ENCODE measurements at regions not wholly inside any gene's neighbourhood (a gene's known extent, or its start where the extent isn't known, plus 50 kb on each side); places are given as distances from the start of the nearest gene placed in this dataset.

DNA sequence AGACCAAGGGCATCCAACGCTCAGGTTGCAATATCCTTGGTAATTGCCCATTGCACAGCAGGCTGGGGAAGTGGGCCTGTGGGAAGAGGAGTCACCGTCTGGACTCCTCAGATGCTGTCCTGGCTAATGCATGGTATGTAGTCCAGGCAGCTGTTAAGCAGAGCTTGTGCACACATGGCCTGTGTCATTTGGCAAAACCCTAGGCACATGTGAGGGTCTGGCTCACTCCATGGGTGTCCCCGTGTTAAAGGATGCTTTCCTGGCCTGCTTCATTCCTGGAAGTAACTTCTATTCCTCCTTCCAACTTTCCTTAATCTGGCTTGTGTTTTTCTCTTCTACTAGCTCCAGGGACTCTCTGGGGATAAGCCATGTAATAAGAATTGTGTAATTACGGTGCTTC lies 378.0 kb upstream of the CA10 start:
- DNase-seq (ENCODE audit: low spot score) = no peak
- TF ChIP-seq, protein P1, sequence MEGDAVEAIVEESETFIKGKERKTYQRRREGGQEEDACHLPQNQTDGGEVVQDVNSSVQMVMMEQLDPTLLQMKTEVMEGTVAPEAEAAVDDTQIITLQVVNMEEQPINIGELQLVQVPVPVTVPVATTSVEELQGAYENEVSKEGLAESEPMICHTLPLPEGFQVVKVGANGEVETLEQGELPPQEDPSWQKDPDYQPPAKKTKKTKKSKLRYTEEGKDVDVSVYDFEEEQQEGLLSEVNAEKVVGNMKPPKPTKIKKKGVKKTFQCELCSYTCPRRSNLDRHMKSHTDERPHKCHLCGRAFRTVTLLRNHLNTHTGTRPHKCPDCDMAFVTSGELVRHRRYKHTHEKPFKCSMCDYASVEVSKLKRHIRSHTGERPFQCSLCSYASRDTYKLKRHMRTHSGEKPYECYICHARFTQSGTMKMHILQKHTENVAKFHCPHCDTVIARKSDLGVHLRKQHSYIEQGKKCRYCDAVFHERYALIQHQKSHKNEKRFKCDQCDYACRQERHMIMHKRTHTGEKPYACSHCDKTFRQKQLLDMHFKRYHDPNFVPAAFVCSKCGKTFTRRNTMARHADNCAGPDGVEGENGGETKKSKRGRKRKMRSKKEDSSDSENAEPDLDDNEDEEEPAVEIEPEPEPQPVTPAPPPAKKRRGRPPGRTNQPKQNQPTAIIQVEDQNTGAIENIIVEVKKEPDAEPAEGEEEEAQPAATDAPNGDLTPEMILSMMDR (IDR thresholded peaks at IDR 0.05; ENCODE audit: borderline replicate concordance, control extremely low read depth, extremely low read depth, insufficient read depth, missing control alignments) = no peak
- in situ Hi-C loops (cut with MboI; ENCODE audit: low sequenced_read_pairs, unreplicated experiment) = no loop called here

DNA sequence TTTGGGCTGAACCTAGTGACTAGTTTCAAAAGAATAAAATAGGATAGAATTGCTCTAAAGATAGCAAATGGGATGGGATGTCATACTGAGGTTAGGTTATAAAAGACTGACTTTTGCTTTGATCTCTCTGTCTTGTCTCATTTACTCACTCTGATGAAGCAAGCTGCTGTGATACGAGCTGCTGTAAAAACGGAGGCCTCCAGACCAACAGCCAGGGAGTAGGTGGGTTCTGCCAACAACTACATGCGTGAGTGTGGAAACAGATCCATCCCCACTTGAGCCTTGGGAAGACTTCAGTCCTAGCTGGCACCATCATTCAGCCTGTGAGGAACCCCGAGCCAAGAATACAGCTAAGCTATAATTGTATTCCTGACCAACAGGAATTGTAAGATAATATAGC lies 373.9 kb upstream of the CA10 start:
- in situ Hi-C loops (cut with MboI; ENCODE audit: low sequenced_read_pairs, unreplicated experiment) = no loop called here
- no peak for DNase-seq (ENCODE audit: low spot score)

DNA sequence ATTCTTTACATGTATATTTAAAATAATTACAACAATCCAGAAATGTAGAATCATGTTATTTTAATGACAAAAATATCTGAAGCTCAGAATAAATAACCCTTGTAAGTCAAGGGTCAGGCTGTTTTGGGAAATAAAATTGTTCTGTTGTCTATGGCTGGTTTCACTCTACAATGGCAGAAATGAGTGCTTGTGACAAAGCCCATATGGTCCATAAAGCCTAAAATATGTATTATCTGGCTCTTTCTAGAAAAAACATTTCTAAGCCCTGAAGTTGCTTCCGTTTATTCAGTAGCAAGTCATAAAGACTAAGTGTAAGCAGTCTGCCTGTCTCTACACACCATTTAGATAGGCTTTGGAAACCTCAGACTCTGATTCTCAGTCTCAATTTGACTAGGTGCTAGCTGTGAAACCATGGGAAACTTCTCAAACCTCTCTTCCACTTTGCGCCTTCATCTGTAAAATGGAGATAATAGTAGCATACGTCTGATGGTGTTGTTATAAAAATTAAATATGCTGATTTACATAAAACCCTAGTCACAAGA lies 365.7 kb upstream of the CA10 start:
- no peak for DNase-seq (ENCODE audit: low spot score)
- TF ChIP-seq, protein P1 (IDR thresholded peaks at IDR 0.05; ENCODE audit: borderline replicate concordance, control extremely low read depth, extremely low read depth, insufficient read depth, missing control alignments) = no peak
- in situ Hi-C loops (cut with MboI; ENCODE audit: low sequenced_read_pairs, unreplicated experiment) = no loop called here

More for the DNA sequence above, 373.9 kb upstream of the CA10 start:
- TF ChIP-seq, protein P1 (IDR thresholded peaks at IDR 0.05; ENCODE audit: borderline replicate concordance, control extremely low read depth, extremely low read depth, insufficient read depth, missing control alignments) = no peak

DNA sequence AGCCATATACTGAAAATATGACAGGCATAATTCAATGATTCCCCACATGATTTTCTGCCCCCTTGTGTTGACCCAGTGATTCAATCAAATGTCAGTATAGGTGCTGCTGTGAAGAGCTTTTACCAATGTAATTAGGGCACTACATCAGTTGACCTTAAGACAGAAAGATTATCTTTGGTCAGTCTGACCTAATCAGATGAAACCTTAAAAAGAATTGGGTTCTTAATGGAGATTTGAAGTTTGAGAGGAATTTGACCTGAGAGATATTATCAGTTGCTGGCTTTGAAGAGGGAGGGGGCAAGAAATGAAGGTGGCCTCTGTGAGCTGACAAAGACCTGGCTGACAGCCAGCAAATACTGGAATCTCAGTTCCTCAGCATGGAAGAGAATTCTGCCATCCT lies 358.7 kb upstream of the CA10 start:
- in situ Hi-C loops (cut with MboI; ENCODE audit: low sequenced_read_pairs, unreplicated experiment) = no loop called here
- TF ChIP-seq, protein P1 (IDR thresholded peaks at IDR 0.05; ENCODE audit: borderline replicate concordance, control extremely low read depth, extremely low read depth, insufficient read depth, missing control alignments) = no peak
- no peak for DNase-seq (ENCODE audit: low spot score)

DNA sequence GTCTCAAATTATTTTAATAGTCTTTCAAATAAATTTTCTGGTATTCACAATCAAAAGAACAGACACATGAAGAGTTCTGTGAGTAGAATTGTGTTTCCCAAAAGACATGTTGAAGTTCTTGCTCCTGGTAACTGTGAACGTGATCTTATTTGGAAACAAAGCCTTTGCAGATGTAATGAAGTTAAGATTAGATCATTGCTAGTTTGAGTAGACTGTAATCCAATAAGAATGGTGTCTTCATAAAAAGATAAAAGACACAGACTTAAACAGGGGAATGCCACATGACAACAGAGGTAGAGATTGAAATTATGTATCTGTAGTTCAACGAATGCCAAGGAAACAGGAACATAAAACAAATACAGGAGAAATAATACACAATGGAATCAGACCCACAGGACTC lies 357.4 kb upstream of the CA10 start:
- in situ Hi-C loops (cut with MboI; ENCODE audit: low sequenced_read_pairs, unreplicated experiment) = no loop called here
- DNase-seq (ENCODE audit: low spot score) = no peak
- TF ChIP-seq, protein P1 (IDR thresholded peaks at IDR 0.05; ENCODE audit: borderline replicate concordance, control extremely low read depth, extremely low read depth, insufficient read depth, missing control alignments) = no peak

DNA sequence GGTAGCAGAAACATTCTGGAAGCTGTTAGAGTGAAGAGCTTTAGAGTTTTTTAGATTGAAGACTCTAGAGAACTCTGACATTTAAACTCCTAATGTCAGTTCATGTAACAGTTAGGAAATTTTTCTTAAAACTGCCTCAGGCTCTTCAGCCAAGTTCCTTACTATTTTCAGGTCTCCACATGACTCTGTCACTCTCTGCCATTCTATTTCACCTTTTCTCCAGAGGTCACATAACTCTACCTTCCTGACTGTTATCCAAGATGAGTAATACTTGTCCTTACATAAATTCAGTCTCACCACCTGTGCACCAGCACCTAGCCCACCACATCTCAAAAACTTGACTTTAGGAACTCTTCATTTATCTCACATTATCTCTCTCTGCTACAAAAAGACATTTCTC lies 347.1 kb upstream of the CA10 start:
- no peak for DNase-seq (ENCODE audit: low spot score)
- in situ Hi-C loops (cut with MboI; ENCODE audit: low sequenced_read_pairs, unreplicated experiment) = no loop called here

More for the DNA sequence above, 347.1 kb upstream of the CA10 start:
- TF ChIP-seq, protein P1 (IDR thresholded peaks at IDR 0.05; ENCODE audit: borderline replicate concordance, control extremely low read depth, extremely low read depth, insufficient read depth, missing control alignments) = no peak
